Activated CD4-positive, alpha-beta T cell treated with anti-CD3 and anti-CD28 coated beads, Interleukin-2, amount 50 U/mL, for 48 hours (primary cell): ENCODE measurements at regions not wholly inside any gene's neighbourhood (a gene's known extent, or its start where the extent isn't known, plus 50 kb on each side); places are given as distances from the start of the nearest gene placed in this dataset.

Experiments
- DNase-seq, 2 experiments: peaks; one replicate each; pipeline ENCODE4 v3.0.0-alpha.2; 2020

- no peak for DNase-seq
Observed at GRCh38 chr1:34617321-34618118, 137.3 kb upstream of the GJB5 start.

GRCh38 chr1:34618381-34618780 lies 136.5 kb upstream of the GJB5 start:
- no peak for DNase-seq

- no peak for DNase-seq
Observed at GRCh38 chr1:34619256-34619655, 135.6 kb upstream of the GJB5 start.

- no peak for DNase-seq
Observed at GRCh38 chr1:34621916-34622315, 132.9 kb upstream of the GJB5 start.

GRCh38 chr1:34625521-34626015 lies 129.3 kb upstream of the GJB5 start:
- DNase-seq: no peak

GRCh38 chr1:34627465-34628240 lies 127.2 kb upstream of the GJB5 start:
- no peak for DNase-seq

DNA sequence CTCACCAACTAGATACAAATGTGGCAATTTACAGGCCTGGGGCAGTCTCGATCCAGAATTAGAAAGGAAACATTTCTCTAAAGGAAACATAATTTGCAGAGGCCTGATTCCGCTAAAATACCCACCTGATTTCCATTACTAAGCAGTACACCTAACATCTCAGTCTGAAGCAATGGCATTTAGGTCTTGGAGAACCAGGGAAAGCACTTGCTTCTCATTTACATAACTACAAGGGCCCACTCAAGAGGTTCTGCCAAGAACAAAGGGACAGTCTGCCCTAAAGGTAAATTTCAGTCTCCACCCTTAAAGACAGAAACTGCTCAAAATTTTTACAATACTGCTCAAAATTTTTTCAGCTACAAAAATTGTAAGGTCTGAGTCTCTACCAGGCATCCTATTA lies 123.7 kb upstream of the GJB5 start:
- DNase-seq: no peak

DNA sequence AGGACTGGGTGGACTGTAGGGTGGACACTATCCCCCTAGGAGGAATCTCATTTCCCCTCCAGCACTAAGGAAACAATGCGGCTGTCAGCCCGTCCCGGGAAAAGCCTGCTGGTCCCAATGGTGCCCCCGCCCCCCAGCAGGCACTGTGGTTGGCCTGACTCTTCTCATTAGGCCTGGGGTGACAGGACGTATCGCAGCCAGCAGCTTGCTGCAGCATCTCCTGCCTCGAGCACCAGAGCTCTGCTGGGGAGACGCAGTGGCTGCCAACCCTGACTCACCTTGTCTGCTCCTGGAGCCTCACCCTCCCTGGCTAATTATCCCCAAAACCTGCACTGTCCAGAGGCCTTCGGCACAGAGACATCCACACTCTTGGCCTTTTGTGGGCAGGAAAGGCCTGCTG lies 115.1 kb upstream of the GJB5 start:
- DNase-seq: no peak

GRCh38 chr1:34640654-34641401 lies 114.0 kb upstream of the GJB5 start:
- DNase-seq: no peak

DNA sequence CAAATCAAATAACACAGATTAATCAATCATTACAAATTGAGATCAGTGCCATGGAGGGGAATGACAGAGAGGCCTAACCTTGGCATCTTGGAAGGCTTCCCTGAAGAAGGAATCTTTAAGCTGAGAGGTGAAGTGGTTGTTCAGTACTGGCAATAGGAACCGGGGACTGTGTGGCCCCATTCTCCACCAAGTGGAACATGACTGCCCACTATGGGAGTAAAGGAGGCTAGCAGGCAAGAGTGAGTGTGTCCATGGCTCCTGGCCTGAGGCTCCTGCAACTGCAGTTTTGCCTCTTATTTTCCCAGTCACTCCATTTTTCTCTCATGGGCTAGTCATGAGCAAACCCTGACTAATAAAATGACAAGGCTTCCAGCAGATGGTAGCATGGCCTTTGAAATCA lies 112.2 kb upstream of the GJB5 start:
- DNase-seq: no peak

- no peak for DNase-seq
Observed at GRCh38 chr1:34645109-34645688, 109.6 kb upstream of the GJB5 start.

DNA sequence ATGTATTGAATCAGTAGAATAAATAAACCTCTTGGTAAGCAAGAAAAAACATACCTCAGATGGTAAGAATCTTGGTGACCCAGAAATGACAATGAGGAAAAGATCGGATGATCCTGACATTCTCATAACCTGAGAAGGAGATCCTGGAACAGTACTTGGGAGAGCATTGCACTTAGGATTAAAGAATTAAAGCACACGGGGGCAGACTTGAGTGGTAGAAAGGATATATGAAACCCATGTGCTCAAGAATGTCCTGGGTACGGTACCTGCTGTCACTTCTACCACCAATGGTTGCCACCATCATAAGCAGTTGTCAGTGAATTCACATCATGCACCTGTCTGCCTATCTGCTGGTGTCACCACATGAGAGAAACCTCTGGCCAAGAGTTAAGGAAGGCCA lies 108.9 kb upstream of the GJB5 start:
- DNase-seq: no peak

DNA sequence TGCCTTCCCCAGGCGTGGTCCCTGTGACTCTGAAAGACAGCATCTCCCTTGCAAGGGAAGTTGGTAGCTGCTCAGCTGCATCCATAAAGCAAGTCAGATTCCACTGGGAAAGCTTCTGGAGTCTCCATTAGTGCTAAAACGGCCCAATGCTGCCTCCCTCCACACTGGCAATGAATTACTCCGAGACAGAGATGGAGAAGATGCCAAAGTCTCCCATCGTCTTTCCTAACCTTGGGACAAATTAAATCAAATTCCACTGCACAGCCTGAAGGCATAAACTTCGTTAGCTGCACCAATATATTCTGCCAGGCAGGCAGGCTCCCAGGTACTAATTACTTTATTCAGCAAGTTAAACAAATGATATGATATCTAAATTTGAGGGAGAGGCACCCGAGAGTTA lies 106.3 kb upstream of the GJB5 start:
- DNase-seq: no peak

GRCh38 chr1:34650090-34650489 lies 104.8 kb upstream of the GJB5 start:
- DNase-seq: no peak

GRCh38 chr1:34650800-34651199 lies 104.0 kb upstream of the GJB5 start:
- DNase-seq: no peak

- no peak for DNase-seq
Observed at GRCh38 chr1:34653110-34653509, 101.7 kb upstream of the GJB5 start.

- DNase-seq: no peak
Observed at GRCh38 chr1:34655206-34655874, 99.5 kb upstream of the GJB5 start.

DNA sequence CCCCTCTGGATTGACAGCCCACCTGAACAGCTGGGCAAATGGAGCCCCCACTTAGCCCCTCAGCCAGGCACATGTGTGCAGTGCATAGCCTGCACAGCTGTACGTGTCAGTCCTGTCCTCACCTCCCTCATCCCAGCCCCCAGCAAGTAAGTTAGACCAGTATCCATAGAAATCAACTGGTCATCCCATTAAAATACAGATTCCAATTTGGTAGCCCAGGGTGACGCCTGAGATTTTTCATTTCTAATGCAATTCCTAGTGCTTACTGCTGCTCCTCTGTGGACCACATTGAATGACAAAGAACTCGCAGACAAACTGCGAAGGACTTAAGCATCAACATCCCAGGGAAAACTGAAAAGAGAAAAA lies 99.0 kb upstream of the GJB5 start:
- DNase-seq: no peak

DNA sequence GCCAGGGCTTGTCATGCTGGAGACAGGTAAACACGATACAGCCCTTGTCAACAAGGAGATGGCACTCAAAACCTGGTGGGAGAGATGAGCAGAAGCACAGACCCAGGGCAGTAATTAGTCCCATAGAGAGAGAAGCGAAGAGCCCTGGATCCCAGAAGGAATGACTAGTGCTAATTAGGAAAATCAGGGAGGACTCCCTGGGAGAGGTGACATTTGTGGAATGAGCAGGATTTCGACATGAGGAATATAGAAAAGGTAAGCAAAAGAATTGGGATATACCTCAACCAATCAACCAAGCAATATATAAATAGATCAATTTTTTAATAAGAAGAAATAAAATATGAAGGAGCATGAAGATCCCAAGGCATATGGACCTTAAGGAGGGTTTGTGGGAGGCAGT lies 98.5 kb upstream of the GJB5 start:
- no peak for DNase-seq

DNA sequence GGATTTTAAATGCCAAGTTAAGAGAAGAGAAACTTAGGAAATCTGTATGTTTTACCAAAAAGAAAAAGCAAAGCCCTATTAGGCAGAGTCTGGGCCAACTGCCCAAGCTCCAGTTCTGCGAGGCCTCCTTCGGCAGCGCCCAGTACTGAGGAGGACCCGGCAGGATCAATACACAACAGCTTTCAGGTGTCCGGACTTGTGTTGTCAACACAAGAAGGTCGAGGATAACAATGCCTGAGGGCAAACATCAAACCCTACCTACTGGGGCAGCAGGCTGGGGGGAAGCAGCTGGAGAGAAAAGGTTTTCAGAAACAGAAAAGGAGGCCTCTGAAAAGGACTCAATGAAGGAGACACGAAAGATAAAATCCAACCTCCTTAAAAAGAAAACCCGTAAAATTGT lies 98.1 kb upstream of the GJB5 start:
- DNase-seq: no peak

DNA sequence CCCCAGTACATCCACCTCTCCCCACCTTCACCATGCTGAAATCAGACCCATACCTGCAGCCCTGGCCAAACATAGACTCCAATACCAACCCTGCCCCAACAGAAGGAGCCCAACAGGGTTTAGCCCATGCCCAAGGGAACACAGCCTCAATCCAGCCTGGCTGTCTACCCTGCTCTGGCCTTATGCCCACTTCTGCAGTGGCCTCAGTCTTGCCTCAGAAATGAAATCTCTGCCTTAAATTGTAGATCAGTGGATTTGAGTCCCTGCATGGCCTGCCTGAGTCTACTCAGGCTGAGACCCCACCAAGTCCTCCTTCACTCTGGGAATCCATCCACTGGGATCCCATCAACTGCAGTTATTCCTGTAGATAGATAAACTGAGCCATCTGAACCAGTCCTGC lies 97.6 kb upstream of the GJB5 start:
- no peak for DNase-seq

GRCh38 chr1:34657849-34658248 lies 97.0 kb upstream of the GJB5 start:
- no peak for DNase-seq

- DNase-seq: no peak
Observed at GRCh38 chr1:34663031-34663430, 91.8 kb upstream of the GJB5 start.
